ENCODE measurements at regions not wholly inside any gene's neighbourhood (a gene's known extent, or its start where the extent isn't known, plus 50 kb on each side); places are given as distances from the start of the nearest gene placed in this dataset.
"Not testable (repeated sequence)": the region's sequence is repeated elsewhere in the genome, so short reads cannot be mapped to it uniquely, and the experiment has no call there.

- H3K27ac ChIP-seq = not testable (repeated sequence)
Measured at GRCh38 chr2:91597436-91597835, 2906.0 kb downstream of the RPIA start.

GRCh38 chr2:91598519-91598918 lies 2907.0 kb downstream of the RPIA start:
- not testable (repeated sequence) for H3K27ac ChIP-seq

GRCh38 chr2:91599000-91599399 lies 2907.5 kb downstream of the RPIA start:
- H3K27ac ChIP-seq = not testable (repeated sequence)

- H3K27ac ChIP-seq = not testable (repeated sequence)
Measured at GRCh38 chr2:91602860-91603259, 2911.4 kb downstream of the RPIA start.

- H3K27ac ChIP-seq = not testable (repeated sequence)
Measured at GRCh38 chr2:91603996-91604395, 2912.5 kb downstream of the RPIA start.

- H3K27ac ChIP-seq = not testable (repeated sequence)
Measured at GRCh38 chr2:91604629-91605028, 2913.2 kb downstream of the RPIA start.

GRCh38 chr2:91623739-91624138 lies 2932.3 kb downstream of the RPIA start:
- H3K27ac ChIP-seq = not testable (repeated sequence)

GRCh38 chr2:91628471-91628870 lies 2937.0 kb downstream of the RPIA start:
- not testable (repeated sequence) for H3K27ac ChIP-seq

- not testable (repeated sequence) for H3K27ac ChIP-seq
Measured at GRCh38 chr2:91657193-91657592, 2965.7 kb downstream of the RPIA start.

GRCh38 chr2:91658336-91658735 lies 2966.9 kb downstream of the RPIA start:
- H3K27ac ChIP-seq = not testable (repeated sequence)

GRCh38 chr2:91659189-91659916 lies 2967.9 kb downstream of the RPIA start:
- H3K27ac ChIP-seq = not testable (repeated sequence)

GRCh38 chr2:91659917-91660275 lies 2968.4 kb downstream of the RPIA start:
- not testable (repeated sequence) for H3K27ac ChIP-seq

- H3K27ac ChIP-seq = not testable (repeated sequence)
Measured at GRCh38 chr2:91667341-91667740, 2975.9 kb downstream of the RPIA start.

GRCh38 chr2:91685541-91685940 lies 2994.1 kb downstream of the RPIA start:
- H3K27ac ChIP-seq = not testable (repeated sequence)

GRCh38 chr2:91686046-91686445 lies 2994.6 kb downstream of the RPIA start:
- not testable (repeated sequence) for H3K27ac ChIP-seq
